Tibial nerve (tissue), 4 donors: ENCODE measurements at regions not wholly inside any gene's neighbourhood (a gene's known extent, or its start where the extent isn't known, plus 50 kb on each side); places are given as distances from the start of the nearest gene placed in this dataset.

ENCODE experiments used
- DNase-seq, 2 donors: peaks; one replicate each; pipeline ENCODE4 v3.0.0-alpha.2; 2019; ENCODE audit warnings: low spot score in 2 of 2
- H3K27ac ChIP-seq, 4 donors: fragments of 200-600 bp; sonication (generic) in 3 of 4; one replicate each; pipeline ENCODE4 v1.5.1; 2017 to 2019; ENCODE audit warnings: mild to moderate bottlenecking in 1 of 4
- H3K27me3 ChIP-seq, 2 donors: fragments of 200-600 bp; sonication (generic) in 1 of 2; one replicate each; pipeline versions ENCODE4 v1.5.1 to v1.6.0; 2017 to 2019
- H3K36me3 ChIP-seq, 3 donors: fragments of 200-600 bp; sonication (generic); one replicate each; pipeline ENCODE4 v1.5.1; 2018 to 2019
- H3K4me1 ChIP-seq, 4 donors: fragments of 200-600 bp; sonication (generic) in 3 of 4; one replicate each; pipeline ENCODE4 v1.5.1; 2017 to 2019
- H3K4me3 ChIP-seq, 4 donors: fragments of 200-600 bp; sonication (generic) in 3 of 4; one replicate each; pipeline ENCODE4 v1.5.1; 2017 to 2019; ENCODE audit warnings: mild to moderate bottlenecking in 1 of 4, moderate library complexity in 1 of 4
- H3K9me3 ChIP-seq, 4 donors: fragments of 200-600 bp; sonication (generic) in 3 of 4; one replicate each; pipeline ENCODE4 v1.5.1; 2017 to 2019
- CTCF ChIP-seq, 5 experiments: fragments of 200-600 bp in 3 of 5; fragments of 450-650 bp in 2 of 5; sonication (generic) in 3 of 5; IDR thresholded peaks; one replicate each; pipeline ENCODE4 v1.5.1; 2016 to 2019; ENCODE audit warnings: antibody characterized with exemption in 5 of 5, mild to moderate bottlenecking in 3 of 5, moderate library complexity in 2 of 5
- EP300 ChIP-seq, 2 donors: sonication (generic); formaldehyde crosslinking; IDR thresholded peaks; one replicate each; pipeline ENCODE4 v1.6.1; 2017; ENCODE audit warnings: antibody characterized with exemption in 2 of 2, mild to moderate bottlenecking in 1 of 2
- POLR2A ChIP-seq, 2 donors: fragments of 450-650 bp; IDR thresholded peaks; one replicate each; pipeline ENCODE4 v1.6.1; 2017; ENCODE audit warnings: antibody characterized with exemption in 2 of 2, mild to moderate bottlenecking in 2 of 2, moderate library complexity in 2 of 2
- WGBS, 2 donors: methylation state at CpG; one replicate each; pipeline ENCODE4 v1.1.5; 2018; 5-methylcytosine and 5-hydroxymethylcytosine counted together

GRCh38 chr16:6993544-6993943 lies 339.1 kb upstream of the RBFOX1 start:
- TF ChIP-seq POLR2A (IDR thresholded peaks at IDR 0.05) = no peak
- TF ChIP-seq CTCF (IDR thresholded peaks at IDR 0.05) = no peak
- TF ChIP-seq EP300 (IDR thresholded peaks at IDR 0.05) = no peak
- WGBS, 2 donors = 32 to 33% methylated on average over 4 of the region's 4 CpGs
- H3K4me1 ChIP-seq = no peaks in the 10 kb centered on the region
- H3K27me3 ChIP-seq = no peaks in the 10 kb centered on the region
- H3K36me3 ChIP-seq = no peaks in the 10 kb centered on the region
- DNase-seq = no peak
- peaks cover 0 to 4% (median 1%) of the 10 kb centered on the region in 4 donors for H3K9me3 ChIP-seq
- H3K4me3 ChIP-seq = no peak overlapping the region
- no peak overlapping the region for H3K27ac ChIP-seq

DNA sequence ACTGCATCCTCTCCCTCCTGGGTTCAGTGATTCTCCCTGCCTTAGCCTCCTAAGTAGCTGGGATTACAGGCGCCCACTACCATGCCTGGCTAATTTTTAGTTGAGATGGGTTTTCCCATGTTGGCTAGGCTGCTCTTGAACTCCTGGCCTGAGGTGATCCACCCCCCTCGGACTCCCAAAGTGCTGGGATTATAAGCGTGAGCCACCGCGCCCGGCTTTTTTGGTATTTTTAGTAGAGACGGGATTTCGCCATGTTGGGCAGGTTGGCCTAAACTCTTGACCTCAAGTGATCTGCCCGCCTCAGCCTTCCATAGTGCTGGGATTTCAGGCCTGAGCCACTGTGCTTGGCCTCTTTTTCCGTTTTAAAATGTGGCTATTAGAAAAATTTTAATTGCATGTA lies 343.8 kb upstream of the RBFOX1 start:
- no peak for DNase-seq
- no peak overlapping the region for H3K27ac ChIP-seq
- no peaks in the 10 kb centered on the region for H3K4me1 ChIP-seq
- peaks cover 0 to 2% (median 0%) of the 10 kb centered on the region in 4 donors for H3K9me3 ChIP-seq
- H3K27me3 ChIP-seq = no peaks in the 10 kb centered on the region
- H3K4me3 ChIP-seq = no peak overlapping the region
- WGBS, 2 donors = 90 to 93% methylated on average over 10 of the region's 10 CpGs
- H3K36me3 ChIP-seq = no peaks in the 10 kb centered on the region
- TF ChIP-seq EP300 (IDR thresholded peaks at IDR 0.05) = no peak
- no peak for TF ChIP-seq CTCF (IDR thresholded peaks at IDR 0.05)
- TF ChIP-seq POLR2A (IDR thresholded peaks at IDR 0.05) = no peak

DNA sequence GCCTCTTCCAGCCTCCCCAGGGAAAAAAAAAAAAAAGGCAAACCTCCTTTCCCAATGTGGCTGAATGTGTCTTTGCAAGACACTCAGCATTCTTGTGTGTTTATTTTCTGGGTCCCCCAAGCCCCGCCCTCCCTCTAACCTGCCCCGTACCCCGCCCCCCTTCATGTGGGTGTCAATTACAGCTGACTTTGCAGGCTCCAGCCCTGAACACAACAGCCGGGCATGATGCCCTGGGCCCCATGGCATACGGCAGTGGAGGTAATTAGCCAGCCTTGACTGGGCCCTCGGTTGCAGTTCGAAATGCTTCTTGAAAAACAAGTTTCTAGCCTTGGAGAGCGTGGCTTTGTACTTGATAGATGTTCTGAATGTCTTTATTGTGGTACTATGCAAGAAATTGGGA lies 354.7 kb upstream of the RBFOX1 start:
- TF ChIP-seq POLR2A (IDR thresholded peaks at IDR 0.05) (no peak), EP300 (IDR thresholded peaks at IDR 0.05) (no peak), CTCF (IDR thresholded peaks at IDR 0.05) (no peak)

DNA sequence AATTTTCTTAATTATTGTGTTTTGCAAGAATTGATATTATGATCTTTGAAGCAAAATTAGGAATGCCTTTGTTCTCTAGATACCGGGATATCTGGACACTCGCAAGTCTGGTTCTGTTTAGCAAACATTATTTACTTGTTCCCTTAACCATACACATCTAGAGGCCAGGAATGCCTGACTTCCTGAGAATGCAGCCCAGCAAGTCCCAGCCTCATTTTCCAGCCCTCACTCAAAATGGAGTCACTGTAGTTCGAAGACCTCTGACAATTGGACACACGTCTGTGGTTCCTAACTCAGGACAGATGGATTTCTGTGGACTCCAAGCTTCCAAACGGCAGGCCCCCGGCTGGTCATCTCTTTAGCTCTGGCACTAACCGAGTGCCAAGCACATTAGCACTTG lies 355.4 kb upstream of the RBFOX1 start:
- no peaks in the 10 kb centered on the region for H3K27me3 ChIP-seq
- no peaks in the 10 kb centered on the region for H3K4me1 ChIP-seq
- no peak overlapping the region for H3K27ac ChIP-seq
- TF ChIP-seq EP300 (IDR thresholded peaks at IDR 0.05) (no peak), POLR2A (IDR thresholded peaks at IDR 0.05) (no peak), CTCF (IDR thresholded peaks at IDR 0.05) (no peak)
- H3K4me3 ChIP-seq = no peak overlapping the region
- no peaks in the 10 kb centered on the region for H3K36me3 ChIP-seq
- 60 to 74% methylated on average over 7 of the region's 7 CpGs for WGBS, 2 donors
- DNase-seq = no peak
- no peaks in the 10 kb centered on the region for H3K9me3 ChIP-seq

More for the DNA sequence above, 354.7 kb upstream of the RBFOX1 start:
- Histone ChIP-seq H3K4me1 (no peaks in the 10 kb centered on the region), H3K27me3 (no peaks in the 10 kb centered on the region), H3K4me3 (no peak overlapping the region), H3K36me3 (no peaks in the 10 kb centered on the region), H3K9me3 (no peaks in the 10 kb centered on the region), H3K27ac (no peak overlapping the region)
- no peak for DNase-seq
- 49 to 57% methylated on average over 8 of the region's 8 CpGs for WGBS, 2 donors

- TF ChIP-seq POLR2A (IDR thresholded peaks at IDR 0.05) (no peak), EP300 (IDR thresholded peaks at IDR 0.05) (no peak), CTCF (IDR thresholded peaks at IDR 0.05) (no peak)
- H3K4me1 ChIP-seq = no peaks in the 10 kb centered on the region
These were observed 355.9 kb upstream of the RBFOX1 start for GRCh38 chr16:6976716-6977115.

More at GRCh38 chr16:6976716-6977115, 355.9 kb upstream of the RBFOX1 start:
- no peak overlapping the region for H3K27ac ChIP-seq
- no peaks in the 10 kb centered on the region for H3K27me3 ChIP-seq
- H3K9me3 ChIP-seq = no peaks in the 10 kb centered on the region
- 94 to 100% methylated on average over 1 of the region's 1 CpG for WGBS, 2 donors
- no peak overlapping the region for H3K4me3 ChIP-seq
- no peak for DNase-seq
- no peaks in the 10 kb centered on the region for H3K36me3 ChIP-seq
